Nephron progenitor cell (in vitro differentiated cells): ENCODE measurements at regions not wholly inside any gene's neighbourhood (a gene's known extent, or its start where the extent isn't known, plus 50 kb on each side); places are given as distances from the start of the nearest gene placed in this dataset.

ENCODE experiments used
- DNase-seq: peaks from one replicate; pipeline ENCODE4 v3.0.0; 2021
- H3K27ac Mint-ChIP-seq: 2 replicates; pipeline ENCODE4 v1.8.0; 2021; ENCODE audit warnings: mild to moderate bottlenecking, moderate library complexity, mixed read lengths
- H3K27me3 Mint-ChIP-seq: 2 replicates; pipeline ENCODE4 v1.8.0; 2021; ENCODE audit warnings: mild to moderate bottlenecking, low read depth, mixed read lengths; ENCODE audit not compliant: poor library complexity
- H3K36me3 Mint-ChIP-seq: 2 replicates; pipeline ENCODE4 v1.8.0; 2021; ENCODE audit warnings: low read depth, mixed read lengths
- H3K4me1 Mint-ChIP-seq: 2 replicates; pipeline ENCODE4 v1.8.0; 2021; ENCODE audit warnings: mixed read lengths
- H3K4me3 Mint-ChIP-seq: 2 replicates; pipeline ENCODE4 v1.8.0; 2021; ENCODE audit warnings: mild to moderate bottlenecking, moderate library complexity, mixed read lengths
- H3K9me3 Mint-ChIP-seq: 2 replicates; pipeline ENCODE4 v1.8.0; 2021; ENCODE audit warnings: mild to moderate bottlenecking, moderate library complexity, mixed read lengths
- CTCF ChIP-seq: fragments of 200-600 bp; sonication (generic); IDR thresholded peaks from 2 replicates; pipeline ENCODE4 v1.5.0; 2021; ENCODE audit warnings: antibody characterized with exemption

DNA sequence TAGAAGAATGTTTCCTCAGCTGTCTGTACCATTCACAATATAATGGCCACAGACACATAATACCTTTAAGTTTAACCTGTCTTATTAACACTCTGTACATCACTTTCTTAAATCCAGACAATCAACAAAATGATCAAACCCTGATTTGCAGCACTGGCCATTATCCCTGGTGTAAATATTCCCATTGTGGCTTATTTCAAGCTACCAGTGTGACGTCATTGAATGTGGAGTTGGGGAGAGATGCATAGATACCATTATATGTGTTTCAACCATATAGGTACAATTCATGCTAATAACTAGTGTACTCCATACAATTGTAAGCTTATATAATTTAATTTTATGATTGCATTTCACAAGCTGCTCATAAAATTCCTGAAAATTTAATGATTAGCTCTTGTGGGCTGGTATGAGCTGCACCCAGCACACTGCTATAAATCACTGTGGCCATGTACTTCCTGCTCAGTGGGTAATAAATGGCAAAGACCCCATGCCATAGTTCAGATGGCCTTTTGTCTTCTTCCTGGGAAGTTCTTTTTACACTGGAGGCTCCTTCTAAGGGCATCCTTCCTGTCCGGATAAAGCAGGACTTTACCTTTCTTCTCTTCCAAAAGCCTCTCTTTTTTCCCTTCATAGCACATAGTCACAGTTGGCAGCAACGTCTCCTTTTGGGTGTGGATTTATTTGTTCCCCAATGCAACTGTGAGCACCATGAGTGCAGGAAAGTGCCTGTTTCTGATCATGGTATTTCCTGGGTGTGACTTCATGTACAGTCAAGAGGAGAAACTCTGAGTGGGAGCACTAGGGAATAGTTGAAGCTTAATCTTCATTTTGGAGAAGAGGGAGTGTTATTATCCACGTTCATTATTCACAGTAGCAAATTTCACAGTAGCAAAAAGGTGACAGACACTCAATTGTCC, 87.8 kb downstream of the MIAT start:
- Mint-ChIP-seq H3K27me3 (peaks cover 14% of the 10 kb centered on the region), H3K36me3 (peaks cover 6% of the 10 kb centered on the region), H3K4me1 (peaks cover 26% of the 10 kb centered on the region), H3K27ac (no peak overlapping the region), H3K9me3 (no peaks in the 10 kb centered on the region), H3K4me3 (no peak overlapping the region)
- no peak for TF ChIP-seq CTCF
- no peak for DNase-seq

GRCh38 chr22:26746311-26746710, 88.9 kb downstream of the MIAT start:
- TF ChIP-seq CTCF: no peak
- no peak for DNase-seq
- H3K36me3 Mint-ChIP-seq: peaks cover 6% of the 10 kb centered on the region
- H3K4me3 Mint-ChIP-seq: no peak overlapping the region
- H3K27ac Mint-ChIP-seq: no peak overlapping the region
- no peaks in the 10 kb centered on the region for H3K9me3 Mint-ChIP-seq
- peaks cover 32% of the 10 kb centered on the region for H3K4me1 Mint-ChIP-seq
- H3K27me3 Mint-ChIP-seq: peaks cover 14% of the 10 kb centered on the region

DNA sequence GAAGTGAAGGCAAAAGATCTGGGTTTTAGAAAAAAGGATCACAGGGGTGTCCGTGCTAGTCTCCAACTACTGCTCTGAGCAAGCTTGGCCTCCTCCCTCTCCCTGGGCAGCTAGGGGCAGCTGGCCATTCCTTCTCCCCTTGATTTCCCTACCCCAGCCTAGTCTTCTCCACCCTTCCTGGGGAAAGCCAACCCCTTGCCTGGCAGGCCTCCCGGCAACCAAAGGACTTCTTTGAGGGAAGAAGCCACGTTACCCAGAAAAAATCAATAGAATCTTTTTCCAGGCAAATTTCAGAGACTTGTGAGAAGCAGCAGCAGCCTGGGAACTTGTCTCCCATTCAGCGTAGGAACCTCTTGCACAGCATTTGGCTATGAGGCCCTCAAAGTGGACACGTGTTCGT, 91.5 kb downstream of the MIAT start:
- Mint-ChIP-seq H3K27me3 (peaks cover 22% of the 10 kb centered on the region), H3K36me3 (no peaks in the 10 kb centered on the region), H3K4me3 (no peak overlapping the region), H3K9me3 (no peaks in the 10 kb centered on the region), H3K4me1 (peaks cover 47% of the 10 kb centered on the region), H3K27ac (peak overlapping the region; percentile 62)
- no peak for DNase-seq
- TF ChIP-seq CTCF: no peak

- Mint-ChIP-seq H3K27me3 (peaks cover 41% of the 10 kb centered on the region), H3K9me3 (no peaks in the 10 kb centered on the region), H3K36me3 (no peaks in the 10 kb centered on the region), H3K4me1 (peaks cover 34% of the 10 kb centered on the region), H3K27ac (peak overlapping the region; percentile 76), H3K4me3 (peak overlapping the region; percentile 29)
- no peak for TF ChIP-seq CTCF
- peak; percentile 69 for DNase-seq
Observed at GRCh38 chr22:26751217-26751616, 93.8 kb downstream of the MIAT start.

- Mint-ChIP-seq H3K4me3 (no peak overlapping the region), H3K27ac (no peak overlapping the region)
- no peak for DNase-seq
Observed at GRCh38 chr22:26753125-26753862, 95.9 kb downstream of the MIAT start.

More at GRCh38 chr22:26753125-26753862, 95.9 kb downstream of the MIAT start:
- no peak for TF ChIP-seq CTCF
- peaks cover 11% of the 10 kb centered on the region for H3K9me3 Mint-ChIP-seq
- H3K27me3 Mint-ChIP-seq: peaks cover 39% of the 10 kb centered on the region
- peaks cover 8% of the 10 kb centered on the region for H3K36me3 Mint-ChIP-seq
- H3K4me1 Mint-ChIP-seq: peaks cover 26% of the 10 kb centered on the region
